ENCODE measurements at regions not wholly inside any gene's neighbourhood (a gene's known extent, or its start where the extent isn't known, plus 50 kb on each side); places are given as distances from the start of the nearest gene placed in this dataset.
"Not testable (repeated sequence)": the region's sequence is repeated elsewhere in the genome, so short reads cannot be mapped to it uniquely, and the experiment has no call there.

- DNase-seq = no peak
Observed at GRCh38 chr9:28956116-28956880, 1383.0 kb upstream of the C9orf72 start.

GRCh38 chr9:28960602-28961001 lies 1387.3 kb upstream of the C9orf72 start:
- no peak for DNase-seq

- DNase-seq = no peak
Observed at GRCh38 chr9:28961623-28962022, 1388.3 kb upstream of the C9orf72 start.

- DNase-seq = no peak
Observed at GRCh38 chr9:28967226-28967625, 1393.9 kb upstream of the C9orf72 start.

- no peak for DNase-seq
Observed at GRCh38 chr9:28970241-28970654, 1397.0 kb upstream of the C9orf72 start.

- no peak for DNase-seq
Observed at GRCh38 chr9:28971881-28972280, 1398.6 kb upstream of the C9orf72 start.

GRCh38 chr9:28976250-28976649 lies 1403.0 kb upstream of the C9orf72 start:
- DNase-seq = no peak

- DNase-seq = no peak
Observed at GRCh38 chr9:28976684-28977083, 1403.4 kb upstream of the C9orf72 start.

GRCh38 chr9:28981129-28981528 lies 1407.8 kb upstream of the C9orf72 start:
- DNase-seq = no peak

GRCh38 chr9:28981711-28982110 lies 1408.4 kb upstream of the C9orf72 start:
- DNase-seq = no peak

- no peak for DNase-seq
Observed at GRCh38 chr9:28984016-28984415, 1410.7 kb upstream of the C9orf72 start.

GRCh38 chr9:28990009-28990408 lies 1416.7 kb upstream of the C9orf72 start:
- not testable (repeated sequence) for DNase-seq

- DNase-seq = peak; percentile 0
Observed at GRCh38 chr9:28999057-28999456, 1425.8 kb upstream of the C9orf72 start.

GRCh38 chr9:28999806-29000205 lies 1426.5 kb upstream of the C9orf72 start:
- no peak for DNase-seq

GRCh38 chr9:29001006-29001405 lies 1427.7 kb upstream of the C9orf72 start:
- DNase-seq = no peak

GRCh38 chr9:29004988-29005387 lies 1431.7 kb upstream of the C9orf72 start:
- DNase-seq = no peak

- DNase-seq = no peak
Observed at GRCh38 chr9:29006628-29007027, 1433.3 kb upstream of the C9orf72 start.

GRCh38 chr9:29012911-29013310 lies 1439.6 kb upstream of the C9orf72 start:
- no peak for DNase-seq

- DNase-seq = no peak
Observed at GRCh38 chr9:29021632-29022031, 1448.4 kb upstream of the C9orf72 start.

- DNase-seq = no peak
Observed at GRCh38 chr9:29038332-29038731, 1465.1 kb upstream of the C9orf72 start.

- DNase-seq = no peak
Observed at GRCh38 chr9:29039258-29039657, 1466.0 kb upstream of the C9orf72 start.

- no peak for DNase-seq
Observed at GRCh38 chr9:29043072-29043471, 1469.8 kb upstream of the C9orf72 start.

GRCh38 chr9:29044959-29045358 lies 1471.7 kb upstream of the C9orf72 start:
- no peak for DNase-seq

- DNase-seq = no peak
Observed at GRCh38 chr9:29060041-29060440, 1486.8 kb upstream of the C9orf72 start.

- DNase-seq = no peak
Observed at GRCh38 chr9:29062446-29062845, 1489.2 kb upstream of the C9orf72 start.

Data from NCI-H774 (cell line).